Bronchial epithelial cell (primary cell): ENCODE measurements at regions not wholly inside any gene's neighbourhood (a gene's known extent, or its start where the extent isn't known, plus 50 kb on each side); places are given as distances from the start of the nearest gene placed in this dataset.
"Not testable (repeated sequence)": the region's sequence is repeated elsewhere in the genome, so short reads cannot be mapped to it uniquely, and the experiment has no call there.

Source experiments
- DNase-seq: peaks from one replicate; pipeline ENCODE4 v3.0.0-alpha.2; 2010; ENCODE audit warnings: low read depth
- FAIRE-seq: peaks from 2 replicates; lab custom pipeline; 2011; peaks lifted over from hg19 to GRCh38; lab: Jason Lieb, UNC
- H3K27me3 ChIP-seq: 2 replicates; pipeline ENCODE4 v1.5.1; 2011; ENCODE audit warnings: low read length; ENCODE audit not compliant: control insufficient read depth, insufficient read depth
- H3K36me3 ChIP-seq: 2 replicates; pipeline ENCODE4 v1.5.1; 2011; ENCODE audit warnings: low read length; ENCODE audit not compliant: control insufficient read depth, insufficient read depth
- H3K4me3 ChIP-seq: 2 replicates; pipeline ENCODE4 v1.5.1; 2011; ENCODE audit warnings: mild to moderate bottlenecking, low read depth, low read length, control low read depth
- CTCF ChIP-seq: IDR thresholded peaks from 2 replicates; pipeline ENCODE4 v1.5.1; 2011; ENCODE audit warnings: mild to moderate bottlenecking, moderate library complexity, low read length, control low read depth, inconsistent platforms; ENCODE audit not compliant: insufficient read depth, severe bottlenecking

- TF ChIP-seq CTCF, result no peak
- no peaks in the 10 kb centered on the region for H3K27me3 ChIP-seq
- DNase-seq (peak; percentile 92), FAIRE-seq (no peak)
- no peaks in the 10 kb centered on the region for H3K36me3 ChIP-seq
- H3K4me3 ChIP-seq, result no peak overlapping the region
Measured at GRCh38 chr2:39494784-39495251, 57.7 kb upstream of the MAP4K3 start.

GRCh38 chr2:39497082-39497801 lies 60.2 kb upstream of the MAP4K3 start:
- H3K4me3 ChIP-seq, result no peak overlapping the region
- H3K36me3 ChIP-seq, result no peaks in the 10 kb centered on the region
- H3K27me3 ChIP-seq, result no peaks in the 10 kb centered on the region
- FAIRE-seq (no peak), DNase-seq (no peak)
- TF ChIP-seq CTCF, result no peak

- not testable (repeated sequence) for H3K4me3 ChIP-seq, DNase-seq, H3K27me3 ChIP-seq, H3K36me3 ChIP-seq, FAIRE-seq
Measured at GRCh38 chr2:39498176-39498575, 61.1 kb upstream of the MAP4K3 start.

GRCh38 chr2:39498786-39499185 lies 61.7 kb upstream of the MAP4K3 start:
- DNase-seq, result no peak
- no peak for TF ChIP-seq CTCF

GRCh38 chr2:39499336-39499735 lies 62.3 kb upstream of the MAP4K3 start:
- TF ChIP-seq CTCF, result no peak
- no peaks in the 10 kb centered on the region for H3K27me3 ChIP-seq
- no peaks in the 10 kb centered on the region for H3K36me3 ChIP-seq
- no peak for DNase-seq
- H3K4me3 ChIP-seq, result no peak overlapping the region
- FAIRE-seq, result no peak

More at GRCh38 chr2:39498786-39499185, 61.7 kb upstream of the MAP4K3 start:
- Histone ChIP-seq H3K27me3 (no peaks in the 10 kb centered on the region), H3K36me3 (no peaks in the 10 kb centered on the region), H3K4me3 (no peak overlapping the region)
- no peak for FAIRE-seq

- FAIRE-seq (no peak), DNase-seq (no peak)
- TF ChIP-seq CTCF, result no peak
- Histone ChIP-seq H3K4me3 (no peak overlapping the region), H3K36me3 (no peaks in the 10 kb centered on the region), H3K27me3 (no peaks in the 10 kb centered on the region)
Measured at GRCh38 chr2:39501412-39501811, 64.3 kb upstream of the MAP4K3 start.
